Cardiac muscle cell (in vitro differentiated cells and primary cell): ENCODE measurements at regions not wholly inside any gene's neighbourhood (a gene's known extent, or its start where the extent isn't known, plus 50 kb on each side); places are given as distances from the start of the nearest gene placed in this dataset.
"Not testable (repeated sequence)": the region's sequence is repeated elsewhere in the genome, so short reads cannot be mapped to it uniquely, and the experiment has no call there.

ENCODE experiments used
- DNase-seq, 2 donors: peaks; one replicate each; pipeline versions ENCODE4 v3.0.0 to v3.0.0-alpha.2; 2010 to 2017; ENCODE audit warnings: low read depth in 1 of 2, low spot score in 1 of 2
- H3K27ac ChIP-seq: fragments of 200-600 bp; sonication (generic); 2 replicates; pipeline ENCODE4 v1.5.1; 2016
- H3K27me3 ChIP-seq: fragments of 200-600 bp; sonication (generic); 2 replicates; pipeline ENCODE4 v1.6.0; 2016; ENCODE audit warnings: control low read depth
- H3K36me3 ChIP-seq: fragments of 200-600 bp; sonication (generic); 2 replicates; pipeline ENCODE4 v1.5.1; 2016; ENCODE audit warnings: control low read depth
- H3K4me1 ChIP-seq: fragments of 200-600 bp; sonication (generic); 2 replicates; pipeline ENCODE4 v1.8.1; 2017; ENCODE audit warnings: low read depth, mild to moderate bottlenecking, mixed run types
- H3K4me3 ChIP-seq: fragments of 200-600 bp; sonication (generic); 2 replicates; pipeline ENCODE4 v1.5.1; 2016; ENCODE audit warnings: mild to moderate bottlenecking
- H3K9me3 ChIP-seq: fragments of 200-600 bp; sonication (generic); 2 replicates; pipeline ENCODE4 v1.5.1; 2017; ENCODE audit warnings: low read depth, mild to moderate bottlenecking, control low read depth
- TF ChIP-seq, protein P1 (sequence below): IDR thresholded peaks from 2 replicates; pipeline ENCODE4 v1.5.1; 2012; ENCODE audit warnings: low read depth, mild to moderate bottlenecking, low read length

DNA sequence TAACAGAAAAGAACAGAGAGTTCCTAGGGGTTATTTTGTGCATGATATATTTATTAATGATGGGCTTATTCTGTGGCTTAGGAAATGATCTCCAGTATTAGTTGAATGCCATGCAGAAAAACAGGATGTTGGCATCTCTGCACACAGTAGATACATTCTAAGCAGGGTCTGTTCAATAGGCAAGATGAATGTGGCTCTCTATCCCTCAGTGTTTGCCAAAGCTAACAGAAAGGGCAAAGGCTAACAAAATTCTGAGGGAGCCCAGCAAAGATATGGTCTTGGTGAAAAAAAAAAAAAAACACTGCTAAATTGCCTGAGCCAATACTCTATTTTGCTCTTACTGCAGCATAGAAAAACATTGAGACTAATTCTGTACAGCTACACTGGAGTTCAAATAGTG lies 1095.8 kb downstream of the UQCRFS1 start:
- H3K27ac ChIP-seq, result no peak overlapping the region
- no peak for DNase-seq
- no peaks in the 10 kb centered on the region for H3K36me3 ChIP-seq
- TF ChIP-seq, protein P1, sequence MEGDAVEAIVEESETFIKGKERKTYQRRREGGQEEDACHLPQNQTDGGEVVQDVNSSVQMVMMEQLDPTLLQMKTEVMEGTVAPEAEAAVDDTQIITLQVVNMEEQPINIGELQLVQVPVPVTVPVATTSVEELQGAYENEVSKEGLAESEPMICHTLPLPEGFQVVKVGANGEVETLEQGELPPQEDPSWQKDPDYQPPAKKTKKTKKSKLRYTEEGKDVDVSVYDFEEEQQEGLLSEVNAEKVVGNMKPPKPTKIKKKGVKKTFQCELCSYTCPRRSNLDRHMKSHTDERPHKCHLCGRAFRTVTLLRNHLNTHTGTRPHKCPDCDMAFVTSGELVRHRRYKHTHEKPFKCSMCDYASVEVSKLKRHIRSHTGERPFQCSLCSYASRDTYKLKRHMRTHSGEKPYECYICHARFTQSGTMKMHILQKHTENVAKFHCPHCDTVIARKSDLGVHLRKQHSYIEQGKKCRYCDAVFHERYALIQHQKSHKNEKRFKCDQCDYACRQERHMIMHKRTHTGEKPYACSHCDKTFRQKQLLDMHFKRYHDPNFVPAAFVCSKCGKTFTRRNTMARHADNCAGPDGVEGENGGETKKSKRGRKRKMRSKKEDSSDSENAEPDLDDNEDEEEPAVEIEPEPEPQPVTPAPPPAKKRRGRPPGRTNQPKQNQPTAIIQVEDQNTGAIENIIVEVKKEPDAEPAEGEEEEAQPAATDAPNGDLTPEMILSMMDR, result no peak
- no peaks in the 10 kb centered on the region for H3K4me1 ChIP-seq
- peaks cover 40% of the 10 kb centered on the region for H3K27me3 ChIP-seq
- no peaks in the 10 kb centered on the region for H3K9me3 ChIP-seq
- no peak overlapping the region for H3K4me3 ChIP-seq

DNA sequence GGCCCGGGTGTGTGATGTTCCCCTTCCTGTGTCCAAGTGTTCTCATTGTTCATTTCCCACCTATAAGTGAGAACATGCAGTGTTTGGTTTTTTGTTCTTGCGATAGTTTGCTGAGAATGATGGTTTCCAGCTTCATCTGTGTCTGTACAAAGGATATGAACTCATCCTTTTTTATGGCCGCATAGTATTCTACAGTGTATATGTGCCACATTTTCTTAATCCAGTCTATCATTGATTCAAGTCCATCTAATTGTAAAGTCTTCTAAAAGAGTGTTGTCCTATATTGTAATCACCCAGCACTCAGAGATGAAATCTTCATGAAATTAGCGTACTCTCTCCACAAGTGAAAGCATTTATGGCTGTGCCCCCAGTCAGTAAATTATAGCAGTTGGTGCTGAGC lies 1096.6 kb downstream of the UQCRFS1 start:
- H3K4me1 ChIP-seq, H3K27ac ChIP-seq, H3K4me3 ChIP-seq, H3K36me3 ChIP-seq, H3K9me3 ChIP-seq, DNase-seq: not testable (repeated sequence)
- peaks cover 37% of the 10 kb centered on the region for H3K27me3 ChIP-seq

DNA sequence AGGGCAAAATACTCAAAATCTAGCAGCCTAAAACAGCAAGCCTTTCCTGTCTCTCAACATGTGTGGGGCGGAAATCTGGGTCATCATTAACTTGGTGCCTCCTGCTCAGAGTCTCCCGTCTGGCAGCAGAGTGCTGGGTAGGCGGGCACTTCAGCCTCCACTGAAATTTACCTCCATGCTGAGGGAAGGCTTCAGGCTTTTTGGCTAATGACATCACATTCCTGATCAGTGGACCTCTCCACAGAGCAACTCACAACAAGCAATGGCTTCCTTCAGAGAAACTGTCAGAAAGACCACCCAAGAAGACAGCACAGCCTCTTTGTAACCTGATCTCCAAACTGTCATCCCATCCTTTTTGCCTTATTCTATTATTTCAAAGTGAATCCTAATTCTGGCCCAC lies 1109.0 kb downstream of the UQCRFS1 start:
- TF ChIP-seq, protein P1, result no peak
- H3K4me1 ChIP-seq, result no peaks in the 10 kb centered on the region
- H3K27ac ChIP-seq, result no peak overlapping the region
- no peaks in the 10 kb centered on the region for H3K36me3 ChIP-seq
- no peaks in the 10 kb centered on the region for H3K9me3 ChIP-seq
- peaks cover 11% of the 10 kb centered on the region for H3K27me3 ChIP-seq
- H3K4me3 ChIP-seq, result no peak overlapping the region
- DNase-seq, result peak in 1 of 2 donors; percentile 23

DNA sequence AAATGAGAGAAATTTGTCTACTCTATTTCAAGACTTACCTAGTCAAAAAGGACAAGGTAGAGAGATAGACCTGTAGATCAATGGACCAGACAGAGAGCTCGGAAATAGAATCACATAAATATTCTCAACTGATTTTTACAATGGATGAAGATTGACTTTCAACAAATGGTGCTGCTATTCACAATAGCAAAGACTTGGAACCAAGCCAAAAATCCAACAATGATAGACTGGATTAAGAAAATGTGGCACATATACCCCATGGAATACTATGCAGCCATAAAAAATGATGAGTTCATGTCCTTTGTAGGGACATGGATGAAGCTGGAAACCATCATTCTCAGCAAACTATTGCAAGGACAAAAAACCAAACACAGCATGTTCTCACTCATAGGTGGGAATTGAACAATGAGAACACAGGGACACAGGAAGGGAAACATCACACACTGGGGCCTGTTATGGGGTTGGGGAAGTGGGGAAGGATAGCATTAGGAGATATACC lies 1128.2 kb downstream of the UQCRFS1 start:
- not testable (repeated sequence) for H3K9me3 ChIP-seq, H3K4me1 ChIP-seq, H3K4me3 ChIP-seq, H3K36me3 ChIP-seq, H3K27ac ChIP-seq, DNase-seq, H3K27me3 ChIP-seq

DNA sequence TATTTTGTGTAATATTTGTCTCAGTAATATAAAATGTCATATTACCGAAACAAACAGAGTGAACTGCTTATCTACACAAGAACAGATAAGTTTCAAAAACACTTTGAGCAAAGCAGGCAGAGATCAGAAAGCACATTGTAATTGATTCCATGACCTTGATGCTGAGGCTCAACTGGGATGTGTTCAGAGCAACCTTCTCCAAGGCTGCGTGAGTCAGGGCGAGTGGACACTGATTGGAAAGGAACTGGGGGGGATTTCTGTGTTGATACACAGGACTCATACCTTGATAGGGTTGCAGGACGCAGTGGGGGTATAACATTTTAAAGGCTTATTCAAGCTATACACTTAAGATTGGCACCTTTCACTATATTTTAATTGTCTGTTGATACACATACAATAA lies 1136.3 kb downstream of the UQCRFS1 start:
- Histone ChIP-seq H3K4me3 (no peak overlapping the region), H3K36me3 (no peaks in the 10 kb centered on the region), H3K27ac (no peak overlapping the region), H3K27me3 (no peaks in the 10 kb centered on the region), H3K4me1 (no peaks in the 10 kb centered on the region), H3K9me3 (no peaks in the 10 kb centered on the region)
- DNase-seq, result no peak
- TF ChIP-seq, protein P1, result no peak

DNA sequence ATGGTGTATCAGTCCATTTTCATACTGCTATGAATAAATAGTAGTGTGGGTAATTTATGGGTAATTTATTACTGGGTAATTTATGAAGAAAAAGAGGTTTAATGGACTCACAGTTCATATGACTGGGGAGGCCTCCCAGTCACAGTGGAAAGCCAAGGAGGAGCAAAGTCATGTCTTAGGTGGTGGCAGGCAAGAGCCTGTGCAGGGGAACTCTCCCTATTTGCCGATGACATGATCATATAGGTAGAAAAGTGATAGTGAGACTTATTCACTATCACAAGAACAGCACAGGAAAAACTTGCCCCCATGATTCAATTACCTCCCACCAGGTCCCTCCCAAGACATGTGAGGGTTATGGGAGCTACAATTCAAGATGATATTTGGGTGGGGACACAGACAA lies 1137.7 kb downstream of the UQCRFS1 start:
- no peak for DNase-seq
- TF ChIP-seq, protein P1, result no peak
- H3K27me3 ChIP-seq, result no peaks in the 10 kb centered on the region
- no peak overlapping the region for H3K4me3 ChIP-seq
- no peaks in the 10 kb centered on the region for H3K4me1 ChIP-seq
- no peaks in the 10 kb centered on the region for H3K9me3 ChIP-seq
- no peaks in the 10 kb centered on the region for H3K36me3 ChIP-seq
- H3K27ac ChIP-seq, result no peak overlapping the region

DNA sequence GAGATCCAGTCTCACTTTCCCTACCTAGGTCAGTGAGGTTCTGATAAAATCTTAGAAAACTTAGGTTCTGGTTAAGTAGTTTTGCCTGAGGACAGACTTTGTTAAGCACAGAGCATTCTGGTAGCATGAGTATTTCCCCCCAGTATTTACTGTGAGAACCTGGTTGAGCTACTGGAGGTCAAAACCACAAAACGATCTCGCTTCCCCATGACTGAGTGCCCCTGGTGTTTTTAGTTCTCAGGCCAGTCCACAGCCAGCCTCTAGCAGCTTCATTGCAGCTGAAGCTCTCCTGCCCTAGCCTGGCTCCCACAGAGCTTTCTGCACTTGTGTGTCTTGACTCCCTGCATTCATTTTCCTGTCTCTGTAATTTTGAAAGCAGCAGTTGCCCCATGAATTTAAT lies 1138.2 kb downstream of the UQCRFS1 start:
- TF ChIP-seq, protein P1, result no peak
- Histone ChIP-seq H3K9me3 (no peaks in the 10 kb centered on the region), H3K36me3 (no peaks in the 10 kb centered on the region), H3K4me1 (no peaks in the 10 kb centered on the region), H3K4me3 (no peak overlapping the region), H3K27ac (no peak overlapping the region), H3K27me3 (no peaks in the 10 kb centered on the region)
- DNase-seq, result no peak
